Neuronal stem cell (in vitro differentiated cells): ENCODE measurements at regions not wholly inside any gene's neighbourhood (a gene's known extent, or its start where the extent isn't known, plus 50 kb on each side); places are given as distances from the start of the nearest gene placed in this dataset.

Experiments used
- DNase-seq: peaks from one replicate; pipeline ENCODE4 v3.0.0-alpha.2; 2013; ENCODE audit warnings: low spot score
- H2AFZ ChIP-seq: one replicate; pipeline ENCODE4 v1.6.1; 2013; ENCODE audit warnings: mild to moderate bottlenecking, low read length, inconsistent platforms
- H2AK5ac ChIP-seq: 2 replicates; pipeline ENCODE4 v1.6.1; 2013; ENCODE audit warnings: low read depth, mild to moderate bottlenecking, inconsistent platforms, low read length, moderate library complexity, mixed read lengths
- H2BK120ac ChIP-seq: 2 replicates; pipeline ENCODE4 v1.6.1; 2013; ENCODE audit warnings: low read depth, mild to moderate bottlenecking, inconsistent platforms, low read length, moderate library complexity, mixed read lengths
- H2BK12ac ChIP-seq: one replicate; pipeline ENCODE4 v1.6.1; 2013; ENCODE audit warnings: low read length, inconsistent platforms
- H2BK15ac ChIP-seq: 2 replicates; pipeline ENCODE4 v1.6.1; 2013; ENCODE audit warnings: mild to moderate bottlenecking, low read length, inconsistent platforms, mixed read lengths
- H2BK5ac ChIP-seq: one replicate; pipeline ENCODE4 v1.6.1; 2013; ENCODE audit warnings: inconsistent platforms, mild to moderate bottlenecking, low read length, moderate library complexity
- H3K14ac ChIP-seq: one replicate; pipeline ENCODE4 v1.6.1; 2013; ENCODE audit warnings: low read length, inconsistent platforms
- H3K18ac ChIP-seq: 2 replicates; pipeline ENCODE4 v1.6.1; 2013; ENCODE audit warnings: low read length, inconsistent platforms
- H3K23ac ChIP-seq: 2 replicates; pipeline ENCODE4 v1.6.1; 2013; ENCODE audit warnings: low read depth, mild to moderate bottlenecking, mixed read lengths, low read length, inconsistent platforms; ENCODE audit not compliant: poor library complexity
- H3K27ac ChIP-seq: replicated peaks from 3 replicates; pipeline ENCODE4 v1.5.1; 2013; ENCODE audit warnings: low read length, inconsistent platforms
- H3K27me3 ChIP-seq, 3 experiments: 2 replicates each; pipeline ENCODE4 v1.6.1; 2013; ENCODE audit warnings: low read length in 3 of 3, mild to moderate bottlenecking in 2 of 3, inconsistent platforms in 1 of 3, low read depth in 1 of 3, mixed read lengths in 1 of 3, moderate library complexity in 1 of 3; ENCODE audit not compliant: control insufficient read depth in 3 of 3, insufficient read depth in 3 of 3
- H3K36me3 ChIP-seq, 2 donors: replicated peaks in 1 of 2; 2 replicates each; pipeline ENCODE4 v1.6.1; 2013; ENCODE audit warnings: low read length in 2 of 2; ENCODE audit not compliant: control insufficient read depth in 2 of 2, insufficient read depth in 2 of 2
- H3K4ac ChIP-seq: 2 replicates; pipeline ENCODE4 v1.6.1; 2013; ENCODE audit warnings: inconsistent platforms, mild to moderate bottlenecking, low read length, moderate library complexity
- H3K4me1 ChIP-seq, 2 donors: 1 replicate in 1 of 2; 2 replicates in 1 of 2; pipeline ENCODE4 v1.6.1; 2013; ENCODE audit warnings: low read length in 2 of 2, low read depth in 1 of 2; ENCODE audit not compliant: control insufficient read depth in 2 of 2, insufficient read depth in 1 of 2
- H3K4me2 ChIP-seq: one replicate; pipeline ENCODE4 v1.6.1; 2013; ENCODE audit warnings: mild to moderate bottlenecking, low read length, inconsistent platforms; ENCODE audit not compliant: insufficient read depth, poor library complexity, severe bottlenecking
- H3K4me3 ChIP-seq, 2 donors: 2 replicates each; pipeline ENCODE4 v1.5.1; 2013; ENCODE audit warnings: low read length in 2 of 2, mild to moderate bottlenecking in 2 of 2, inconsistent platforms in 1 of 2, moderate library complexity in 1 of 2
- H3K79me1 ChIP-seq: one replicate; pipeline ENCODE4 v1.6.1; 2013; ENCODE audit warnings: low read depth, mild to moderate bottlenecking, inconsistent platforms, low read length, moderate library complexity
- H3K9ac ChIP-seq: one replicate; pipeline ENCODE4 v1.6.1; 2013; ENCODE audit warnings: mild to moderate bottlenecking, low read depth, low read length, inconsistent platforms; ENCODE audit not compliant: poor library complexity
- H3K9me3 ChIP-seq, 2 donors: replicated peaks in 1 of 2; 2 replicates each; pipeline versions ENCODE3 to v1.6.1; 2013; ENCODE audit warnings: low read length in 2 of 2, mild to moderate bottlenecking in 2 of 2, inconsistent platforms in 1 of 2, low read depth in 1 of 2, mixed read lengths in 1 of 2, moderate library complexity in 1 of 2; ENCODE audit not compliant: control insufficient read depth in 2 of 2, insufficient read depth in 1 of 2
- H4K8ac ChIP-seq: one replicate; pipeline ENCODE4 v1.6.1; 2013; ENCODE audit warnings: low read depth, mild to moderate bottlenecking, inconsistent platforms, low read length, moderate library complexity
- H4K91ac ChIP-seq: one replicate; pipeline ENCODE4 v1.6.1; 2013; ENCODE audit warnings: low read length, low read depth, mild to moderate bottlenecking, inconsistent platforms; ENCODE audit not compliant: poor library complexity
- WGBS, 2 donors: extraction: QIAGEN DNeasy Blood & Tissue Kit; methylation state at CpG; one replicate each; pipeline ENCODE4 v1.1.7; 2013; ENCODE audit warnings: missing lambda C conversion rate in 2 of 2, mixed read lengths in 1 of 2; ENCODE audit not compliant: insufficient read length in 2 of 2, insufficient replicate concordance in 1 of 2; ENCODE audit errors: extremely low coverage in 2 of 2; 5-methylcytosine and 5-hydroxymethylcytosine counted together

DNA sequence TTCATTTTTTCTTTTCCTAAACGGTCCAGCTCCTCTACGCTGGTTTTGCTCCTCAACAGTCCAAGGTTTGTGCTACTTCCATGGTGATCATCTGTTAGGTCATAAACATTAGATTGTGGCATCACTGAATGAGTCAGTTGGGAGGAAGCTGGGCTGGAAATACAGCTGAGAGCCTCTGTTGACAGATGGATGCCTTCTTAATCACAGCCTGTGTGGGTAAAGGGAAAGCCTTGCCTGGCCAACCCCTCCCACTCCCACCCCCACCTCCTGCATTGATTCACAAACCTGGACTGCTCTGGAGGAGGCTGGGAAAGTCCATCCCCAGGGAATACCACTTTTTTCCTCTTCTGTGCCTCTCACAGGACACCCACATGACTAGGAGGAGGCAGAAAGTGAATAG, 180.6 kb upstream of the CCN2 start:
- no peak overlapping the region for H3K4ac ChIP-seq
- no peak overlapping the region for H4K91ac ChIP-seq
- H3K27me3 ChIP-seq: no peaks in the 10 kb centered on the region
- H2AK5ac ChIP-seq: no peak overlapping the region
- DNase-seq: no peak
- no peak overlapping the region for H3K18ac ChIP-seq
- no peaks in the 10 kb centered on the region for H3K9me3 ChIP-seq
- H3K23ac ChIP-seq: no peak overlapping the region
- H3K4me1 ChIP-seq: peaks cover 10 to 28% of the 10 kb centered on the region in 2 donors
- H2AFZ ChIP-seq: peak overlapping the region; percentile 8
- H2BK5ac ChIP-seq: no peak overlapping the region
- H2BK12ac ChIP-seq: no peak overlapping the region
- no peak overlapping the region for H2BK15ac ChIP-seq
- no peak overlapping the region for H3K9ac ChIP-seq
- no peaks in the 10 kb centered on the region for H3K79me1 ChIP-seq
- H3K4me3 ChIP-seq: no peak overlapping the region
- H3K36me3 ChIP-seq: no peaks in the 10 kb centered on the region
- no peak overlapping the region for H4K8ac ChIP-seq
- no CpG with 5 or more reads among the region's 2 CpGs for WGBS, 2 donors
- no peak overlapping the region for H2BK120ac ChIP-seq
- no peak overlapping the region for H3K27ac ChIP-seq
- H3K4me2 ChIP-seq: no peak overlapping the region
- no peak overlapping the region for H3K14ac ChIP-seq

- WGBS, 2 donors: no CpG with 5 or more reads among the region's 3 CpGs
Measured at GRCh38 chr6:132131351-132131750, 180.2 kb upstream of the CCN2 start.

GRCh38 chr6:132130626-132131298, 179.6 kb upstream of the CCN2 start:
- no peak overlapping the region for H3K18ac ChIP-seq
- no peaks in the 10 kb centered on the region for H3K36me3 ChIP-seq
- no peak overlapping the region for H3K9ac ChIP-seq
- H3K79me1 ChIP-seq: no peaks in the 10 kb centered on the region
- no peak overlapping the region for H4K91ac ChIP-seq
- no peak overlapping the region for H3K27ac ChIP-seq
- H2AK5ac ChIP-seq: no peak overlapping the region
- no peak overlapping the region for H3K4me3 ChIP-seq
- no peak overlapping the region for H3K14ac ChIP-seq
- no peak for DNase-seq
- H2BK120ac ChIP-seq: no peak overlapping the region
- no peaks in the 10 kb centered on the region for H3K27me3 ChIP-seq
- no peak overlapping the region for H2BK5ac ChIP-seq
- WGBS, 2 donors: no CpG with 5 or more reads among the region's 10 CpGs
- peak overlapping the region; percentile 65 for H2AFZ ChIP-seq
- peaks cover 10 to 28% of the 10 kb centered on the region in 2 donors for H3K4me1 ChIP-seq
- no peak overlapping the region for H3K23ac ChIP-seq
- H2BK12ac ChIP-seq: no peak overlapping the region
- H3K4me2 ChIP-seq: no peak overlapping the region
- no peak overlapping the region for H2BK15ac ChIP-seq
- no peak overlapping the region for H4K8ac ChIP-seq
- no peaks in the 10 kb centered on the region for H3K9me3 ChIP-seq
- H3K4ac ChIP-seq: no peak overlapping the region

More at GRCh38 chr6:132131351-132131750, 180.2 kb upstream of the CCN2 start:
- no peak overlapping the region for H2BK12ac ChIP-seq
- H3K14ac ChIP-seq: no peak overlapping the region
- no peaks in the 10 kb centered on the region for H3K27me3 ChIP-seq
- peak overlapping the region; percentile 65 for H2AFZ ChIP-seq
- H2BK15ac ChIP-seq: no peak overlapping the region
- no peak overlapping the region for H3K4me2 ChIP-seq
- no peak overlapping the region for H2BK5ac ChIP-seq
- H3K18ac ChIP-seq: no peak overlapping the region
- H3K23ac ChIP-seq: no peak overlapping the region
- H2AK5ac ChIP-seq: no peak overlapping the region
- H3K79me1 ChIP-seq: no peaks in the 10 kb centered on the region
- H3K4me1 ChIP-seq: peaks cover 10 to 28% of the 10 kb centered on the region in 2 donors
- no peak overlapping the region for H3K4ac ChIP-seq
- no peaks in the 10 kb centered on the region for H3K9me3 ChIP-seq
- H4K8ac ChIP-seq: no peak overlapping the region
- H2BK120ac ChIP-seq: no peak overlapping the region
- H4K91ac ChIP-seq: no peak overlapping the region
- H3K36me3 ChIP-seq: no peaks in the 10 kb centered on the region
- H3K27ac ChIP-seq: no peak overlapping the region
- no peak overlapping the region for H3K4me3 ChIP-seq
- H3K9ac ChIP-seq: no peak overlapping the region
- DNase-seq: no peak

DNA sequence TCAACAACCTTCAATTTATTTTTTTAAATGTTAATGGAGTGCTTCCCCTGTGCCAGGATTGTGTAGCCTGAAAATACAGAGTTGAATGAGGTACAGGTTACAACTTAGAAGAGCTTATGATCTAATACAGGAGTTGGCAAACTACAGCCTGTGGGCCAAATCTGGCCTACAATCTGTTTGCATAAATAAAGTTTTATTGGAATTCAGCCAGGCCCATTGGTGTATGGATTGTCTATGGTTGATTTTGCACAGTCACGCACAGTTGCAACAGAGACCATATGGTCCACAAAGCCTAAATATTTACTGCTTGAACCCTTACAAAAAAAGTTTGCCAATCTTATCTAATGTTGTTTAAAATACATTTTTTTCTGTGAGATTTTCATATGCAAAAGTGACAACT, 177.3 kb upstream of the CCN2 start:
- no peak overlapping the region for H3K4me2 ChIP-seq
- H3K18ac ChIP-seq: no peak overlapping the region
- peaks cover 10 to 30% of the 10 kb centered on the region in 2 donors for H3K4me1 ChIP-seq
- H3K36me3 ChIP-seq: no peaks in the 10 kb centered on the region
- H3K27me3 ChIP-seq: no peaks in the 10 kb centered on the region
- no peak overlapping the region for H3K9ac ChIP-seq
- H2BK120ac ChIP-seq: no peak overlapping the region
- H4K8ac ChIP-seq: no peak overlapping the region
- no peak overlapping the region for H2AFZ ChIP-seq
- no peak overlapping the region for H3K4ac ChIP-seq
- no peak for DNase-seq
- no peak overlapping the region for H2BK5ac ChIP-seq
- H3K9me3 ChIP-seq: no peaks in the 10 kb centered on the region
- H3K27ac ChIP-seq: no peak overlapping the region
- H3K4me3 ChIP-seq: no peak overlapping the region
- H2AK5ac ChIP-seq: no peak overlapping the region
- H3K14ac ChIP-seq: no peak overlapping the region
- no peak overlapping the region for H2BK12ac ChIP-seq
- H2BK15ac ChIP-seq: no peak overlapping the region
- H4K91ac ChIP-seq: no peak overlapping the region
- no peaks in the 10 kb centered on the region for H3K79me1 ChIP-seq
- no peak overlapping the region for H3K23ac ChIP-seq
- no CpG with 5 or more reads among the region's 1 CpG for WGBS, 2 donors
